ENCODE measurements at regions not wholly inside any gene's neighbourhood (a gene's known extent, or its start where the extent isn't known, plus 50 kb on each side); places are given as distances from the start of the nearest gene placed in this dataset.

DNA sequence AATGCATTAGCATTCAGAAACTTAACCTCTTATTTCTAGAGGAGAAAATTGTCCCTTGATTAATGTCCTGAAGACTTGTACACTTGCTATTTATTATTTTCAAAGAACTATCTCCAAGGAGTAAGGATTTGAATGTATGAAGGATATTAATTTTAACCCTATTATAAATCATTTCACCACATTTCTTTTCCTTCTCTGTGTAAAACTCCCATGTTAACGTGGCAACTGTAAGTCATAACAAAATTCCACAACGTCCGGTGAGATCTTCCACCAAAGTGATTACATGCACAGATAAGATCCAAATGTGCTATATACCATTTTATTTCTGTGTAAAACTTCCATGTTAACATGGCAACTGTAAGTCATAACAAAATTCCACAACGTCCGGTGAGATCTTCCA, 229.1 kb upstream of the ARHGEF26 start:
- TF ChIP-seq, protein P1, sequence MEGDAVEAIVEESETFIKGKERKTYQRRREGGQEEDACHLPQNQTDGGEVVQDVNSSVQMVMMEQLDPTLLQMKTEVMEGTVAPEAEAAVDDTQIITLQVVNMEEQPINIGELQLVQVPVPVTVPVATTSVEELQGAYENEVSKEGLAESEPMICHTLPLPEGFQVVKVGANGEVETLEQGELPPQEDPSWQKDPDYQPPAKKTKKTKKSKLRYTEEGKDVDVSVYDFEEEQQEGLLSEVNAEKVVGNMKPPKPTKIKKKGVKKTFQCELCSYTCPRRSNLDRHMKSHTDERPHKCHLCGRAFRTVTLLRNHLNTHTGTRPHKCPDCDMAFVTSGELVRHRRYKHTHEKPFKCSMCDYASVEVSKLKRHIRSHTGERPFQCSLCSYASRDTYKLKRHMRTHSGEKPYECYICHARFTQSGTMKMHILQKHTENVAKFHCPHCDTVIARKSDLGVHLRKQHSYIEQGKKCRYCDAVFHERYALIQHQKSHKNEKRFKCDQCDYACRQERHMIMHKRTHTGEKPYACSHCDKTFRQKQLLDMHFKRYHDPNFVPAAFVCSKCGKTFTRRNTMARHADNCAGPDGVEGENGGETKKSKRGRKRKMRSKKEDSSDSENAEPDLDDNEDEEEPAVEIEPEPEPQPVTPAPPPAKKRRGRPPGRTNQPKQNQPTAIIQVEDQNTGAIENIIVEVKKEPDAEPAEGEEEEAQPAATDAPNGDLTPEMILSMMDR (IDR thresholded peaks at IDR 0.05 in 8 of 11, conservative IDR thresholded peaks at IDR 0.05 in 3 of 11): no peak
- TF ChIP-seq POLR2AphosphoS5 (IDR thresholded peaks at IDR 0.05) (no peak), POLR2A (IDR thresholded peaks at IDR 0.05) (no peak)
- no peak overlapping the region for H3K27ac ChIP-seq
- 39 to 68% (median 48%) methylated on average over 5 of the region's 5 CpGs for WGBS, 5 donors
- H3K4me3 ChIP-seq: no peak overlapping the region
- intact Hi-C loops (cut with DNase I; ENCODE audit: low total_unique reads): no loop called here
- H3K9me3 ChIP-seq: no peaks in the 10 kb centered on the region
- DNase-seq: no peak
- H3K36me3 ChIP-seq: no peaks in the 10 kb centered on the region
- no peaks in the 10 kb centered on the region for H3K27me3 ChIP-seq (replicated peaks in 1 of 7)
- H3K4me1 ChIP-seq: no peaks in the 10 kb centered on the region

DNA sequence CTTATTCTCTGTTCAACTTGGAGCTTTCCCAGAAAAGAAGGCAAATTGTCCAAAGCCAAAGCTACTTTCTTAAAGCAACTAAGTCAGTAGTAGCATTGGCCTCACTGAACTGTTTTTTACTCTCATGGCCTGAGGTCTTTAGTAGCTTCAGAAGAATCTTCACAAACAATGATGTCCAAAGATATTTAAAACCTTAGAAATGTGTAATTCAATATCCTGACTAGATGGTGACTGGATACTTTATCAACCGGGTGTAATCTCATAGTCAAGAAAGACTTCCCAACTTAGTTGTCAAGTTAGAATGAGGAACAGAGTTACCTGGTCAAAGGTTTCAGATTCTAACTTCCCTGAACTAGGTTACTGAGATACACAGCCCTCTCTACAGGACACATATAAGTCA, 226.3 kb upstream of the ARHGEF26 start:
- H3K27ac ChIP-seq: no peak overlapping the region
- WGBS, 5 donors: 87 to 97% (median 93%) methylated on average over 1 of the region's 1 CpG
- no peaks in the 10 kb centered on the region for H3K27me3 ChIP-seq (replicated peaks in 1 of 7)
- no peak for DNase-seq
- no peaks in the 10 kb centered on the region for H3K9me3 ChIP-seq
- TF ChIP-seq POLR2A (IDR thresholded peaks at IDR 0.05): no peak
- TF ChIP-seq, protein P1 (IDR thresholded peaks at IDR 0.05 in 8 of 11, conservative IDR thresholded peaks at IDR 0.05 in 3 of 11): no peak
- TF ChIP-seq POLR2AphosphoS5 (IDR thresholded peaks at IDR 0.05): no peak
- intact Hi-C loops (cut with DNase I; ENCODE audit: low total_unique reads): no loop called here
- H3K36me3 ChIP-seq: no peaks in the 10 kb centered on the region
- no peak overlapping the region for H3K4me3 ChIP-seq
- H3K4me1 ChIP-seq: no peaks in the 10 kb centered on the region

DNA sequence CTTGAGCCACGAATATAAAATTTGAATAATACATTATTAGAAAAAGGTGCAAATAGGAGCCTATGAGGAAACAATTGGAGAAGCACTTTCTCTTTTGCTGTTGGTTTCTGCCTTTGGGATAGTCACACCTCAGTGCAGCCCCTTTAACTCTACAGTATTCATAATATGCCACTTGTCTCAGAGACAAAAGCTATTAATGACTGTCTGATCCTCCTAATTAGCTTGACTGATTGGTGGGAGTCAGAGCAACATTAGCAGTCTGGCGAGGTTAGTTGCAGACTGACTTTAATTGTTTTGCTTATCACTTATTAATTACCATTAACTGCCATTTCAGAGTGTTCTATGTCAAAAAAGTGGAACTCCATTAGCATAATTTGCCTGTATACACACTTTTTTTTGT, 225.0 kb upstream of the ARHGEF26 start:
- no peak for DNase-seq
- no peaks in the 10 kb centered on the region for H3K27me3 ChIP-seq (replicated peaks in 1 of 7)
- no peaks in the 10 kb centered on the region for H3K4me1 ChIP-seq
- H3K9me3 ChIP-seq: no peaks in the 10 kb centered on the region
- intact Hi-C loops (cut with DNase I; ENCODE audit: low total_unique reads): no loop called here
- 67 to 84% (median 75%) methylated on average over 2 of the region's 2 CpGs for WGBS, 5 donors
- no peak overlapping the region for H3K27ac ChIP-seq
- H3K4me3 ChIP-seq: no peak overlapping the region
- no peaks in the 10 kb centered on the region for H3K36me3 ChIP-seq
- TF ChIP-seq, protein P1 (IDR thresholded peaks at IDR 0.05 in 8 of 11, conservative IDR thresholded peaks at IDR 0.05 in 3 of 11): no peak
- TF ChIP-seq POLR2A (IDR thresholded peaks at IDR 0.05): no peak

DNA sequence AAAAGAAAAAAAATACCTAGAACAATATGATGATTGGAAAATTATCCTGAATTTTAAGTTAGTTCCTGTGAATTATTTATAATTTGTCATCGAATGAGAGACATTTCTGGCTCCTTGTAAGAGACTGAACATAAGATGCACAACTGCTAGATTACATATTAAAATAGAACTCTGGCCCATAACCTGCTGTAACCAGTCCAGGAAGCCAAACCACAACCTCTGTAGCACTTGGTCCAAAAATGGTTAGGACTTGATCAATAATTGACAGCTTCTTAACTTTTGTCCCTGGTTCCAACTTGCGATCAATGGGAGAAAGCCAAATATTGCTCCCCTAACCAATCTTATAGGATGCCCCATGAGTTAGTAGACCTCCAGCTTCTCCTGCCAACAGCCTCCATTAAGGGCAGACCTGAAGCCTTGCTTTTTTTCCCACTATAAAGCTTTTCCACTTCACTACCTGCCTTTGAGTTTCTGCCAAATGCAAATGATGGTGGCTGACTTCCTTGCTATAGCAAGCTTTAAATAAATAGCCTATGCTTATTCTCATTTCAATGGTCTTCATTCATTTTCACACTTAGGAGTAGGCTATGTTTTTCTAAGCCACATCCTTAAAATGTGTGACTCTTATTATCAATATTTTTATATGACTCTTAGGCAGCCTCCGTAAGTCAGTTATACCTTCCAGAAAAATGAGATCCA, 224.0 kb upstream of the ARHGEF26 start:
- H3K27me3 ChIP-seq (replicated peaks in 1 of 7): no peaks in the 10 kb centered on the region
- intact Hi-C loops (cut with DNase I; ENCODE audit: low total_unique reads): no loop called here

More for the DNA sequence above, 224.0 kb upstream of the ARHGEF26 start:
- Histone ChIP-seq H3K4me1 (no peaks in the 10 kb centered on the region), H3K9me3 (no peaks in the 10 kb centered on the region), H3K36me3 (no peaks in the 10 kb centered on the region), H3K27ac (no peak overlapping the region), H3K4me3 (no peak overlapping the region)
- no peak for TF ChIP-seq POLR2AphosphoS5 (IDR thresholded peaks at IDR 0.05)
- TF ChIP-seq, protein P1 (IDR thresholded peaks at IDR 0.05 in 8 of 11, conservative IDR thresholded peaks at IDR 0.05 in 3 of 11): no peak
- TF ChIP-seq POLR2A (IDR thresholded peaks at IDR 0.05): no peak
- WGBS, 5 donors: 50 to 79% (median 70%) methylated on average over 3 of the region's 3 CpGs
- DNase-seq: no peak

All from spleen (tissue), 11 donors.